Calu3 (cell line): ENCODE measurements at regions not wholly inside any gene's neighbourhood (a gene's known extent, or its start where the extent isn't known, plus 50 kb on each side); places are given as distances from the start of the nearest gene placed in this dataset.

ENCODE experiments used
- BruUV-seq: library from RNA; stranded (reverse); fragments of 400-500 nt; replicated peaks from 2 replicates; lab custom pipeline; 2021; lab: Mats Ljungman, UMichigan
- CTCF ChIA-PET: fragments of 300-600 bp; sonication (Branson Sonifier 250); formaldehyde crosslinking; loops from one replicate; lab custom pipeline; 2022; ENCODE audit warnings: antibody characterized with exemption; lab: Charles Lee
- DNase-seq: peaks from one replicate; pipeline ENCODE4 v3.0.0; 2022
- H3K27ac Mint-ChIP-seq: one replicate; pipeline ENCODE4 v1.8.0; 2022; ENCODE audit warnings: mixed read lengths; ENCODE audit not compliant: unreplicated experiment
- H3K27me3 Mint-ChIP-seq: one replicate; pipeline ENCODE4 v1.8.0; 2022; ENCODE audit warnings: mixed read lengths; ENCODE audit not compliant: unreplicated experiment
- H3K36me3 Mint-ChIP-seq: one replicate; pipeline ENCODE4 v1.8.0; 2022; ENCODE audit warnings: mild to moderate bottlenecking, moderate library complexity, mixed read lengths; ENCODE audit not compliant: insufficient read depth, unreplicated experiment
- H3K4me1 Mint-ChIP-seq: one replicate; pipeline ENCODE4 v1.8.0; 2022; ENCODE audit warnings: mild to moderate bottlenecking, low read depth, mixed read lengths; ENCODE audit not compliant: unreplicated experiment
- H3K4me3 Mint-ChIP-seq: one replicate; pipeline ENCODE4 v1.8.0; 2022; ENCODE audit warnings: mild to moderate bottlenecking, low read depth, moderate library complexity, mixed read lengths; ENCODE audit not compliant: unreplicated experiment
- H3K9me3 Mint-ChIP-seq: one replicate; pipeline ENCODE4 v1.8.0; 2022; ENCODE audit warnings: low read depth, mixed read lengths; ENCODE audit not compliant: unreplicated experiment
- intact Hi-C: fragments of 100-400 bp; cut with micrococcal nuclease; formaldehyde crosslinking; loops from one replicate; pipeline ENCODE4 v1.10.0; 2022; ENCODE audit not compliant: unreplicated experiment
- TF ChIP-seq, protein P1 (sequence below): fragments of 200-600 bp; IDR thresholded peaks from one replicate; pipeline ENCODE4 v1.8.0; 2022; ENCODE audit warnings: antibody characterized with exemption; ENCODE audit not compliant: unreplicated experiment

DNA sequence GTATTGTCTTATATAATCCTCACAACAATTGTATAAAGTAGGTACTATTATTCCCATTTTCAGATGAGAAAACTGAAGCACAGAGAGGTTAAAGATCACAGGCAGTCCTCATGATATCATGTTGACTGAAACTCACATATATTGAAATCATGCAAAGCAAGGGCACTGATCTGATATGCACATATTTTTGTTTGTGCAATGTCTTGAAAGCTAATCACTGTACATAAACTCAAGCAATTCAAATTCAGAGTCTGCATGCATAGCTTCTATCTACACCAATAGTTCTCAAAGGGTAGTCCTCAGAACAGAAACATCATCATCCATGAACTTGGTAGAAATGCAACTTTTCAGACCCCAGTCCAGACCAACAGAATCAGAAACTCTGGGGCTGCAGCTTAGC is 119.2 kb upstream of the STT3B start:
- H3K36me3 Mint-ChIP-seq = no peaks in the 10 kb centered on the region
- no TSS peak for BruUV-seq
- DNase-seq = no peak
- peaks cover 3% of the 10 kb centered on the region for H3K9me3 Mint-ChIP-seq
- no peak overlapping the region for H3K27ac Mint-ChIP-seq
- intact Hi-C loops = no loop called here
- H3K4me1 Mint-ChIP-seq = no peaks in the 10 kb centered on the region
- H3K27me3 Mint-ChIP-seq = no peaks in the 10 kb centered on the region
- TF ChIP-seq, protein P1, sequence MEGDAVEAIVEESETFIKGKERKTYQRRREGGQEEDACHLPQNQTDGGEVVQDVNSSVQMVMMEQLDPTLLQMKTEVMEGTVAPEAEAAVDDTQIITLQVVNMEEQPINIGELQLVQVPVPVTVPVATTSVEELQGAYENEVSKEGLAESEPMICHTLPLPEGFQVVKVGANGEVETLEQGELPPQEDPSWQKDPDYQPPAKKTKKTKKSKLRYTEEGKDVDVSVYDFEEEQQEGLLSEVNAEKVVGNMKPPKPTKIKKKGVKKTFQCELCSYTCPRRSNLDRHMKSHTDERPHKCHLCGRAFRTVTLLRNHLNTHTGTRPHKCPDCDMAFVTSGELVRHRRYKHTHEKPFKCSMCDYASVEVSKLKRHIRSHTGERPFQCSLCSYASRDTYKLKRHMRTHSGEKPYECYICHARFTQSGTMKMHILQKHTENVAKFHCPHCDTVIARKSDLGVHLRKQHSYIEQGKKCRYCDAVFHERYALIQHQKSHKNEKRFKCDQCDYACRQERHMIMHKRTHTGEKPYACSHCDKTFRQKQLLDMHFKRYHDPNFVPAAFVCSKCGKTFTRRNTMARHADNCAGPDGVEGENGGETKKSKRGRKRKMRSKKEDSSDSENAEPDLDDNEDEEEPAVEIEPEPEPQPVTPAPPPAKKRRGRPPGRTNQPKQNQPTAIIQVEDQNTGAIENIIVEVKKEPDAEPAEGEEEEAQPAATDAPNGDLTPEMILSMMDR = no peak
- CTCF ChIA-PET = interaction anchor here (1.2 kb wide), 1 partner anchor 12 kb away, joined by 3 read pairs; no protein-coding TSS in a partner anchor
- no peak overlapping the region for H3K4me3 Mint-ChIP-seq

DNA sequence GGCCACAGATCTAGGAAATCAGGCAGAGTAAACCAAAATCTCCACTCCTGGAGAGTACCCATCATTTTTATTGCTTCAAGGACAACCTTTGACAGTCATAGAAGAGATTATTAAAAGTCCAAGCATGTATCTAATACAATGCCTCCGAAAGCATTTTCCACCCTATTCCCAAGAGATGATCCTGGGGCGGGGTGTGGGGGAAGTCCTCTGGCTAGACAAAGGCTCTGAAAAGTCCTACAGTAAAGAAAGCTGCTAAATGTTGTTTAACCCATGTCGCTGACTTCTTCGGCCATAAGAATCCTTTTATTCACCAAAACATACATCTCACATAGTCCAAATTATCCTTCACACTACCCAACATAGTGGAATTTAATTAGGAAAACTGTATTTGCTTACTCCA is 115.7 kb upstream of the STT3B start:
- no peaks in the 10 kb centered on the region for H3K9me3 Mint-ChIP-seq
- intact Hi-C loops = no loop called here
- TF ChIP-seq, protein P1 = no peak
- no TSS peak for BruUV-seq
- H3K27ac Mint-ChIP-seq = no peak overlapping the region
- DNase-seq = no peak
- CTCF ChIA-PET = no interaction called here
- H3K4me1 Mint-ChIP-seq = no peaks in the 10 kb centered on the region
- H3K4me3 Mint-ChIP-seq = no peak overlapping the region
- H3K36me3 Mint-ChIP-seq = no peaks in the 10 kb centered on the region
- H3K27me3 Mint-ChIP-seq = no peaks in the 10 kb centered on the region

DNA sequence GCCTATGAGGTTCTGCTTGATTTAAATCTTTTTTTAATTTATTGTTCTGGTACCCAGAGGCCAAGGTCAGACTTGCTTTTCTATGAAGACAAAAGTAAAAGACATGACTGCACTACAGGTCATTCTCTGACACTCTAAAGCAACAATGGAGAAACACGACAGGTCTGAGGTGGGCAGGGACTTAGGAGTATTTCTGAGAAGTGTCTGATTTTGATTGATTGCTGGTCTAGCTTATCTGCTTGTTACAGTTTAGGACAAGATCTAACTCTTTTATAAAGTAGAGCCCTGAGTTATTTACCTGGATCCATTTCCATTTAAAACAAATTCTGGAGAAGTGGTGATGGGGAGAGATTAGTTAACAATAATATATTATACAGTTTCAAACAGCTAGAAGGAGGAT is 115.2 kb upstream of the STT3B start:
- H3K36me3 Mint-ChIP-seq = no peaks in the 10 kb centered on the region
- H3K27me3 Mint-ChIP-seq = no peaks in the 10 kb centered on the region
- TF ChIP-seq, protein P1 = no peak
- CTCF ChIA-PET = no interaction called here
- no peak overlapping the region for H3K4me3 Mint-ChIP-seq
- no peak for DNase-seq
- intact Hi-C loops = no loop called here
- H3K9me3 Mint-ChIP-seq = no peaks in the 10 kb centered on the region
- H3K27ac Mint-ChIP-seq = no peak overlapping the region
- BruUV-seq = no TSS peak
- no peaks in the 10 kb centered on the region for H3K4me1 Mint-ChIP-seq

DNA sequence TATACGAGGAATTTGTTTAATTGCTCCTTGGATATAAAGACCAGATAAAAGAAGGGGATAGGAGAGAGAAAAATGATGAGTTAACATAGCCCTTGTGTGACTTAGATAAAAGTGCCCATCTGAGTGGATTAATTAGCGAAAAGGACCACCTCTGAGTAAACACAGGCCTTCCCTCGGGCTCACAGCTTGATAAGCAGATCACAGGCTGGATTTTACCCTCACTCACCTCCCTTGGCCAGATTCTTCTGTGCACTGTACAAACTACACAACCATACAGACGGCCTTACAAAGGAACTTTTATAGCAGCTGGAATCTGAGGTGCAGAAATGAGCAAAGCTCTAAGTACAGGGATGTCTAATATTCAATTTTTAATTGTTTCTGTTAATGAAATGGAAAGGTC is 112.4 kb upstream of the STT3B start:
- intact Hi-C loops = no loop called here
- Mint-ChIP-seq H3K4me1 (no peaks in the 10 kb centered on the region), H3K4me3 (no peak overlapping the region), H3K36me3 (no peaks in the 10 kb centered on the region), H3K27me3 (no peaks in the 10 kb centered on the region), H3K9me3 (peaks cover 2% of the 10 kb centered on the region), H3K27ac (no peak overlapping the region)
- no peak for DNase-seq
- BruUV-seq = no TSS peak
- TF ChIP-seq, protein P1 = no peak
- CTCF ChIA-PET = interaction anchor here (0.7 kb wide), 1 partner anchor 34 kb away, joined by 3 read pairs; no protein-coding TSS in a partner anchor
